ENCODE measurements at regions not wholly inside any gene's neighbourhood (a gene's known extent, or its start where the extent isn't known, plus 50 kb on each side); places are given as distances from the start of the nearest gene placed in this dataset.

DNA sequence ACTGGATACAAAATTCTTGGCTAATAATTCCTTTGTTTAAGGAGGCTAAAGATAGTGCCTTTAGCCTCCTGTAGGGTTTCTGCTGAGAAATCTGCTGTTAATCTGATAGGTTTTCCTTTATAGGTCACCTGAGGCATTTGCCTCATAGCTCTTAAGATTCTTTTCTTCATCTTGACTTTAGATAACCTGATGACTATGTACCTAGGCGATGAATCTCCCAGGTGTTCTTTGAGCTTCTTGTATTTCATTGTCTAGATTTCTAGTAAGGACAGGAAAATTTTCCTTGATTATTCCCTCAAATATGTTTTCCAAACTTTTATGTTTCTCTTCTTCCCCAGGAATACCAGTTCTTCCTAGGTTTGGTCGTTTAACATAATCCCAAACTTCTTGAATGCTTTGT, 479.4 kb upstream of the MAN1A1 start:
- DNase-seq (ENCODE audit: low read depth) = no peak
- TF ChIP-seq, protein P1, sequence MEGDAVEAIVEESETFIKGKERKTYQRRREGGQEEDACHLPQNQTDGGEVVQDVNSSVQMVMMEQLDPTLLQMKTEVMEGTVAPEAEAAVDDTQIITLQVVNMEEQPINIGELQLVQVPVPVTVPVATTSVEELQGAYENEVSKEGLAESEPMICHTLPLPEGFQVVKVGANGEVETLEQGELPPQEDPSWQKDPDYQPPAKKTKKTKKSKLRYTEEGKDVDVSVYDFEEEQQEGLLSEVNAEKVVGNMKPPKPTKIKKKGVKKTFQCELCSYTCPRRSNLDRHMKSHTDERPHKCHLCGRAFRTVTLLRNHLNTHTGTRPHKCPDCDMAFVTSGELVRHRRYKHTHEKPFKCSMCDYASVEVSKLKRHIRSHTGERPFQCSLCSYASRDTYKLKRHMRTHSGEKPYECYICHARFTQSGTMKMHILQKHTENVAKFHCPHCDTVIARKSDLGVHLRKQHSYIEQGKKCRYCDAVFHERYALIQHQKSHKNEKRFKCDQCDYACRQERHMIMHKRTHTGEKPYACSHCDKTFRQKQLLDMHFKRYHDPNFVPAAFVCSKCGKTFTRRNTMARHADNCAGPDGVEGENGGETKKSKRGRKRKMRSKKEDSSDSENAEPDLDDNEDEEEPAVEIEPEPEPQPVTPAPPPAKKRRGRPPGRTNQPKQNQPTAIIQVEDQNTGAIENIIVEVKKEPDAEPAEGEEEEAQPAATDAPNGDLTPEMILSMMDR (IDR thresholded peaks at IDR 0.05; ENCODE audit: low read length, missing control alignments) = no peak
- H3K4me3 ChIP-seq (replicated peaks; ENCODE audit: low read depth, low read length) = no peak overlapping the region

DNA sequence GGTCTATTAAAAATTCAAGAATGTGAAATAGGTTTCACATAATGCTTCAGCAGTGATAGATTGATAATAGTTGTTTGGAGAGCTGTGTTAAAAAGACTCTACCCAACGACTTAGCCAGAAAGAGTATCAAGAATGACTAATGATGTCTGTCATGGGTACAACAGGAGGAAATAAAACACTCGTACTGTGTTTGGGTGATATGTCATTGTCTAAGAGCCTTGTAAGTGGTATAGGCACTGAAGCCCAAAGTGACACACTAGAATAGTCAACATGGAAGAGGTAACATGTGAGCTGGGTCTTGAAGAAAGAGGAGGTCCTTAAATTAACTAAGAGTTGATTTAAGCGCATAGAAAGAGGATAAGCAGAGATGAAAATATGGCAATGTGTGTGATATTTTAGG, 471.8 kb upstream of the MAN1A1 start:
- H3K4me3 ChIP-seq (replicated peaks; ENCODE audit: low read depth, low read length) = no peak overlapping the region
- TF ChIP-seq, protein P1 (IDR thresholded peaks at IDR 0.05; ENCODE audit: low read length, missing control alignments) = no peak
- DNase-seq (ENCODE audit: low read depth) = no peak

DNA sequence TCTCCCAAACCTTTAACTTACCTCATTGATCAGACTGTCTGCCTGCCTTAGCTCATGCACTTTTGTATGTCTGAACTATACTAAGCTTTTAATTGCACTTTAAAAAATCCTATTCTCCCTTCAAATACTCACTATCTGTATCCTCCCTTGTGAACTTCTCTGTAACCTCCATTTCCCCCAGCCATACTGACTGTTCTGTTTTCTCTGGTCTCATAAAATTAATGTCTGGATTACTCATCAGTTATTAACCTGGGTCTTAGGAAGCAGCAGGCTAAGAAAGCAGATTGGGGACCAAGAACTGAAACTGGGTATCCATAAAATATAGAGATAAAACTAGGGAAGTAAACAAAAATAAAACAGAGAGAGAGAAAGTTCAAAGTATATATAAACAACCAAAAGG, 469.3 kb upstream of the MAN1A1 start:
- TF ChIP-seq, protein P1 (IDR thresholded peaks at IDR 0.05; ENCODE audit: low read length, missing control alignments) = no peak
- no peak for DNase-seq (ENCODE audit: low read depth)
- H3K4me3 ChIP-seq (replicated peaks; ENCODE audit: low read depth, low read length) = no peak overlapping the region

DNA sequence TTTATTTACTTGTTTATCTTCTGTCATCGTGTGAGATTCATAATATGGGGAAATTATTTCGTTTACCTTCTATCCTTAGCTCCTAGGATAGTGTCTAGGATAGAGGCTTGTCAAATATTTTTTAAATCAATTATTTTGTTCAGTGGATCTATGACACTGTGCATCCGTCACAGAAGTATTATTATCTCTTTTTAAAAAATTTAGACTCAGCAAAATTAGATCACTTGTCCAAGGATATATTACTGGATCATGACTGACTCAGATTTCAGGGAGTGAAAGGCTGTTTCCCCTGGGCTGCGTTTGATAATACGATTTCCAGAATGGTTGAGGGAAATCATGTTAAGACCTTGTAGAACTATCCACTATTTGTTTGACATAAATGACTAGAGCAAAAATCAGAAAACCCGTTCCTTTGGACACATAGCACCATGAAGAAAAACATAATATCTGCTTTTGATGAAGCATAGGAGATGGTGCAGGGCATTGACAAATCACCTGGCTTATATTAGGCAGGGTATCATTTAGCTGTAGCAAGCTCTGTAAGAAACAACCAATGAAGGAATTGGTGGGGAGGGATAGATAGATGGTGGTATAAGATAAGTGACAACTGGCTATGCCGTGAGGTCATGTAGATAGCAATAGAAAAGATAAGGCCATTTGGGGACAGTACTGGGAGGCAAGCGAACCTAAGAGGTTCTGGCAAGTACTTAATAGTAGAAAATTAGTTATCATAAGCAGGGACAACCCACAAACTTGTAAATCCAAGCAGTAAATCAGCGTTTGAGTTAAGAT, 465.2 kb upstream of the MAN1A1 start:
- TF ChIP-seq, protein P1 (IDR thresholded peaks at IDR 0.05; ENCODE audit: low read length, missing control alignments) = no peak
- no peak overlapping the region for H3K4me3 ChIP-seq (replicated peaks; ENCODE audit: low read depth, low read length)
- no peak for DNase-seq (ENCODE audit: low read depth)

DNA sequence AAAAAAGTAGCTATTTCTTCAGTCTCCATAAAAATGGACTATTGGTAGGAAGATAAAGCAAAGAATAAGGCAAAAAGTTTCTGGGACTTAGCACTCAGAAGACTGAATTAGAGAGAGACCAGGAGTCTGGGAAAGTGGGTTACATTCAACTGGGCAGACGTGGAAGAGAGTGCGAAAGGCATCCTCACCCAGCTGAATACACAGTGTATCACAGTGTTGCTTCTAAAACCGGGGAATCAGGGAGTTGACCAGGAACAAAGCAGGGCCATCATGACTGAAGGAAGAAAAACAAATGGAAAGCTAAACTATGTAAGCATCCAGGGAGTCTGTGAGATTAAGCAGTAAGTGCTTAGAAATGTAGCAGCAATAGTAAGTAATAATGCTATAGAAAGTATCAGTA, 452.9 kb upstream of the MAN1A1 start:
- no peak for DNase-seq (ENCODE audit: low read depth)
- TF ChIP-seq, protein P1 (IDR thresholded peaks at IDR 0.05; ENCODE audit: low read length, missing control alignments) = no peak

DNA sequence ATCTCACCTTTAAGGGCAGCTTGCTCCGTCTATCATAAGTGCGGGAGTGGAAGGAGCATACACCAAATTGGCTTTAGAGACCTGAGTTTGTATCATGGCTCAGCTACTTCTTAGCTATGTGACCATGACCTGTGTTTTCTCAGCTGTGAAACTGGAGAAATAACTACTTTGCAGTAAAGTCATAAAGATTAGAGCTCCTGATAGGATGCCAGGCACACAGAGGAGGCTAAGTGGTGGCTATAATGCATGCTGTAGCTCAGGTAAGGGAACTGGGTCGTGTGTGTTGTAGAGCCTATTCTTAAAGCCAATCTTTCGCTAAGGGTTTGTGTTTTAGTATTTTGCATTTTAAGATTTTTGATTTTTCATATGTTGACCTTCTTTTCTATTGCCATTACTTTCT, 451.5 kb upstream of the MAN1A1 start:
- no peak overlapping the region for H3K4me3 ChIP-seq (replicated peaks; ENCODE audit: low read depth, low read length)
- TF ChIP-seq, protein P1 (IDR thresholded peaks at IDR 0.05; ENCODE audit: low read length, missing control alignments) = no peak
- DNase-seq (ENCODE audit: low read depth) = no peak

More for the DNA sequence above, 452.9 kb upstream of the MAN1A1 start:
- no peak overlapping the region for H3K4me3 ChIP-seq (replicated peaks; ENCODE audit: low read depth, low read length)

DNA sequence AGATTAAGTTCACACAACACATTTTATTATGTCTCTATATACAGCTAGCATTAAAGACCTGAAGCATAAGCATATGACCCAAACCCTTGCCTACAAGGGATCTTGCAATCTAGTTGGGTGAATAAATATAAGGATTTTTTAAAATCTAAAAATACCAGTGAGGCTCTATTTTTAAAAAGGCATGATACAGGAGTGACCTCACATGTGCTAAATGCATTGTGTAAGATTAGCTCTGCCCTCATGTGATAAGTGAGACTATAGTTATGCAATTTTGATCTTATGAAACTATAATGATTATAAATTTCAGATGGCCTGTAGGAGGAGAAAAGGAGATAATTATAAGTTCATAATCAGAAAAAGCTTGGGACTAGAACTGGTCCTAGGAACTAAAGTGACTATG, 451.0 kb upstream of the MAN1A1 start:
- H3K4me3 ChIP-seq (replicated peaks; ENCODE audit: low read depth, low read length) = no peak overlapping the region
- TF ChIP-seq, protein P1 (IDR thresholded peaks at IDR 0.05; ENCODE audit: low read length, missing control alignments) = no peak
- no peak for DNase-seq (ENCODE audit: low read depth)

All from fibroblast of pulmonary artery (primary cell).